Naive thymus-derived CD4-positive, alpha-beta T cell (primary cell): ENCODE measurements at regions not wholly inside any gene's neighbourhood (a gene's known extent, or its start where the extent isn't known, plus 50 kb on each side); places are given as distances from the start of the nearest gene placed in this dataset.

Experiments used
- ATAC-seq: fragments of 150-1000 bp; cut with Tn5 transposase; 2 replicates; pipeline ENCODE4 v1.10.0; 2021; ENCODE audit warnings: mild to moderate bottlenecking, moderate library complexity
- CTCF ChIA-PET: fragments of 350-600 bp; sonication (Branson Sonifier 250); formaldehyde crosslinking; loops from one replicate; lab custom pipeline; 2021; ENCODE audit warnings: antibody characterized with exemption; lab: Charles Lee
- POLR2A ChIA-PET: fragments of 350-600 bp; sonication (Branson Sonifier 250); formaldehyde crosslinking; loops from one replicate; lab custom pipeline; 2021; ENCODE audit warnings: antibody characterized with exemption, inconsistent platforms; lab: Charles Lee
- DNase-seq, 9 donors: peaks; one replicate each; pipeline versions ENCODE4 v3.0.0 to v3.0.0-alpha.2; 2020 to 2022; ENCODE audit warnings: mixed read lengths in 1 of 9
- H3K27ac ChIP-seq: one replicate; pipeline ENCODE4 v1.7.0; 2013; ENCODE audit warnings: mild to moderate bottlenecking, low read depth, low read length, moderate library complexity
- H3K27me3 ChIP-seq, 2 donors: one replicate each; pipeline ENCODE4 v1.7.0; 2013; ENCODE audit warnings: low read length in 2 of 2, mild to moderate bottlenecking in 2 of 2, moderate library complexity in 2 of 2; ENCODE audit not compliant: control insufficient read depth in 2 of 2, insufficient read depth in 2 of 2
- H3K36me3 ChIP-seq, 3 experiments: 1 replicate in 2 of 3; 2 replicates in 1 of 3; pipeline ENCODE4 v1.7.0; 2013; ENCODE audit warnings: low read length in 3 of 3, mild to moderate bottlenecking in 3 of 3, moderate library complexity in 1 of 3; ENCODE audit not compliant: insufficient read depth in 3 of 3, control insufficient read depth in 2 of 3
- H3K4me1 ChIP-seq, 2 donors: one replicate each; pipeline ENCODE4 v1.7.0; 2013; ENCODE audit warnings: low read length in 2 of 2, mild to moderate bottlenecking in 2 of 2, moderate library complexity in 1 of 2; ENCODE audit not compliant: control insufficient read depth in 2 of 2, insufficient read depth in 2 of 2
- H3K4me3 ChIP-seq: 2 replicates; pipeline ENCODE4 v1.7.0; 2013; ENCODE audit warnings: mild to moderate bottlenecking, low read length
- H3K9me3 ChIP-seq, 3 experiments: 1 replicate in 2 of 3; 2 replicates in 1 of 3; pipeline ENCODE4 v1.7.0; 2013; ENCODE audit warnings: low read length in 3 of 3; ENCODE audit not compliant: control insufficient read depth in 2 of 3
- H3K27ac Mint-ChIP-seq, 9 donors: one replicate each; pipeline ENCODE4 v1.8.0; 2020 to 2022; ENCODE audit warnings: mixed read lengths in 9 of 9, mild to moderate bottlenecking in 8 of 9, moderate library complexity in 5 of 9, inconsistent platforms in 2 of 9
- H3K27me3 Mint-ChIP-seq, 5 donors: one replicate each; pipeline ENCODE4 v1.8.0; 2021 to 2022; ENCODE audit warnings: mixed read lengths in 5 of 5, mild to moderate bottlenecking in 1 of 5
- H3K36me3 Mint-ChIP-seq, 5 donors: one replicate each; pipeline ENCODE4 v1.8.0; 2020 to 2022; ENCODE audit warnings: mixed read lengths in 5 of 5, mild to moderate bottlenecking in 3 of 5, inconsistent platforms in 1 of 5
- H3K4me1 Mint-ChIP-seq, 7 donors: one replicate each; pipeline ENCODE4 v1.8.0; 2020 to 2022; ENCODE audit warnings: mixed read lengths in 7 of 7, mild to moderate bottlenecking in 3 of 7, inconsistent platforms in 1 of 7
- H3K4me3 Mint-ChIP-seq, 10 donors: one replicate each; pipeline ENCODE4 v1.8.0; 2020 to 2022; ENCODE audit warnings: mild to moderate bottlenecking in 10 of 10, mixed read lengths in 10 of 10, moderate library complexity in 6 of 10, inconsistent platforms in 2 of 10
- H3K9me3 Mint-ChIP-seq, 11 donors: one replicate each; pipeline ENCODE4 v1.8.0; 2020 to 2022; ENCODE audit warnings: mixed read lengths in 11 of 11, mild to moderate bottlenecking in 4 of 11, inconsistent platforms in 1 of 11, moderate library complexity in 1 of 11
- intact Hi-C, 2 donors: fragments of 100-400 bp; cut with micrococcal nuclease; formaldehyde crosslinking; loops; one replicate each; pipeline ENCODE4 v1.15.1; 2023

DNA sequence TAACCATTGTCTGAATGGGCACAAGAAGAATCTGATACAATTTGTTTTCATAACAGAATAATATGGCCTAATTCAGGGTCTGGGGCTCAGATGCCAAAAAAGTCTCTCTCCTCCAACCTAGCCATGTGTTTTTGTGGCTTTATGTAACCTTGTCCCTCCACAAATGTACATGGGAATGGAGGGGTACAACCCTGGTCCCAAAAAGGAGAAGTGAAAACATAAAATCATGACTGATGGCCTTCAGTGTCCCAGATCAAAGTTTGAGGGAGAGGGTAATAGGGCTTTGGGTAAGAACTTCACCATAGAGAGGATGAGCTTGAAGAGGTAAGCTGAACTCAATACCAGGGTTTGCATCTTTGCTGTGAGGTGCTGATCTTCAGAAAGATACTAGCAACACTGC lies 136.3 kb upstream of the BACH2 start:
- Mint-ChIP-seq H3K4me1 (peaks cover 0 to 12% (median 0%) of the 10 kb centered on the region in 7 donors), H3K27me3 (no peaks in the 10 kb centered on the region), H3K4me3 (no peak overlapping the region), H3K27ac (no peak overlapping the region), H3K9me3 (peaks cover 6 to 44% (median 22%) of the 10 kb centered on the region in 11 donors), H3K36me3 (peaks cover 0 to 51% (median 11%) of the 10 kb centered on the region in 5 donors)
- H3K27ac ChIP-seq, result no peak overlapping the region
- no peaks in the 10 kb centered on the region for H3K36me3 ChIP-seq
- H3K9me3 ChIP-seq, result peaks cover 0 to 5% (median 0%) of the 10 kb centered on the region in 3 experiments
- DNase-seq, result no peak
- intact Hi-C loops, result no loop called here
- ATAC-seq, result no peak
- ChIA-PET CTCF (no interaction called here), POLR2A (interaction anchor here (1.3 kb wide), 1 partner anchor 16 kb away, joined by 4 read pairs; no protein-coding TSS in a partner anchor)
- H3K27me3 ChIP-seq, result no peaks in the 10 kb centered on the region
- H3K4me1 ChIP-seq, result no peaks in the 10 kb centered on the region
- no peak overlapping the region for H3K4me3 ChIP-seq

DNA sequence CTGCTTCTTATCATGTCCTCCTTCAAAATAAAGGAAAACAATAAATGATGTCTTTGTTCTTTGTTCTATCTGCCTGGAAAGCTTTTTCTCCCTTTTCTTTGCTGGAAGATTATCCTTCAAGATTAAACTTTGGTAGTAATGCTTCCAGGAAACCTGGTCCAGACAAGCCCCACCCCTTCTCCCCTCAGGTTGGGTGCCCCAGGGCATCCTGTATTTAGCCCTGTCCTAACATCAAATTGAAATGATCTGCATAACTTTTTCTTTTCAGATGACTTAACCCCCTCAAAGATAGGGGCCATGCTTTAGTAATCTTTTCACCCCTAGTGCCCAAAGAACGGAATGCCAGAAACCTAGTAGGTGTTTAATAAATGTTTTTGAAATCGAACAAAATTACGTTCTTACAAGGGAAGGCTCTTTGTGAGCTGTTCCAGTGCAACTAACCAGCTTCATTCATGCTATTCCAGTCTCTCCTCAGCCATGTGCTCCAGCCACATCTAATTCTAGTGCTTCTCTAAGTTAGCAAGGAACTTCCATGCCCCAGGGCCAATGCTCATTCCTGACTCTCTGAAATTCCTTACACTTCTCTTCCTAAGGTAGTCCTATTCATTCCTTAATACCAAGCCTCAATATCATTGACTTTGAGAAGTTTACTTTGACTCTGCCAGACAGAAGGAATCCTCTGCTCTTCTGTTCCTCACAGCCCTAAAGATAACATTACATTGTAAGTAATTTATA lies 135.6 kb upstream of the BACH2 start:
- POLR2A ChIA-PET, result interaction anchor here (1.3 kb wide), 1 partner anchor 15 kb away, joined by 4 read pairs; no protein-coding TSS in a partner anchor
- H3K36me3 ChIP-seq, result no peaks in the 10 kb centered on the region

DNA sequence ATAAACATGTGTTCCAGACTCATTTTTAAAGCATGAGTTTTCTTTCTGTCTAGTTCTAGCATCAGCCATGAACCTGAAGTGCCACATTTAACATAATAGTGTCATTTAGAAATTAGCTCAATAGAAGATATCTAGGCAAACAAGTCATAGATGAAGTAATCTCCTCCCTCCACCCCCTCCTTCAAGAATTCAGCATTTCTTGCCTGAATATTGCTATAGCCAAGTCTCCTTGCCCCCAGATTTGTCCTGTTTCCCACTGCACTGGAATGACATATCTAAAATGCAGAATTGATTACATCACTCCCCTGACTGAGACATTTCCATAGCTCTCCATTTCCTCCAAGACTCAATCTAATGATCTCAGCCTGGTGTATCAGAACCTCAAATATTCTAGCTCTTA lies 134.9 kb upstream of the BACH2 start:
- intact Hi-C loops, result no loop called here
- CTCF ChIA-PET, result no interaction called here
- no peaks in the 10 kb centered on the region for H3K27me3 Mint-ChIP-seq
- peaks cover 6 to 44% (median 20%) of the 10 kb centered on the region in 11 donors for H3K9me3 Mint-ChIP-seq
- H3K9me3 ChIP-seq, result peaks cover 0 to 5% (median 0%) of the 10 kb centered on the region in 3 experiments
- no peak overlapping the region for H3K27ac Mint-ChIP-seq
- no peak overlapping the region for H3K27ac ChIP-seq
- no peak overlapping the region for H3K4me3 ChIP-seq
- peaks cover 0 to 54% (median 11%) of the 10 kb centered on the region in 5 donors for H3K36me3 Mint-ChIP-seq
- ATAC-seq (no peak), DNase-seq (no peak)
- peaks cover 0 to 12% (median 0%) of the 10 kb centered on the region in 7 donors for H3K4me1 Mint-ChIP-seq
- H3K4me3 Mint-ChIP-seq, result no peak overlapping the region
- no peaks in the 10 kb centered on the region for H3K27me3 ChIP-seq
- POLR2A ChIA-PET, result interaction anchor here (1.6 kb wide), 1 partner anchor 13 kb away, joined by 3 read pairs; no protein-coding TSS in a partner anchor
- H3K4me1 ChIP-seq, result no peaks in the 10 kb centered on the region
- no peaks in the 10 kb centered on the region for H3K36me3 ChIP-seq

More for the DNA sequence above, 135.6 kb upstream of the BACH2 start:
- H3K4me1 Mint-ChIP-seq, result peaks cover 0 to 12% (median 0%) of the 10 kb centered on the region in 7 donors
- CTCF ChIA-PET, result no interaction called here
- H3K27me3 Mint-ChIP-seq, result no peaks in the 10 kb centered on the region
- no peaks in the 10 kb centered on the region for H3K4me1 ChIP-seq
- H3K27ac ChIP-seq, result no peak overlapping the region
- DNase-seq (no peak), ATAC-seq (no peak)
- H3K36me3 Mint-ChIP-seq, result peaks cover 0 to 51% (median 11%) of the 10 kb centered on the region in 5 donors
- no peak overlapping the region for H3K4me3 Mint-ChIP-seq
- H3K9me3 Mint-ChIP-seq, result peaks cover 6 to 44% (median 22%) of the 10 kb centered on the region in 11 donors
- no peak overlapping the region for H3K27ac Mint-ChIP-seq
- no peak overlapping the region for H3K4me3 ChIP-seq
- intact Hi-C loops, result no loop called here
- peaks cover 0 to 5% (median 0%) of the 10 kb centered on the region in 3 experiments for H3K9me3 ChIP-seq
- no peaks in the 10 kb centered on the region for H3K27me3 ChIP-seq

DNA sequence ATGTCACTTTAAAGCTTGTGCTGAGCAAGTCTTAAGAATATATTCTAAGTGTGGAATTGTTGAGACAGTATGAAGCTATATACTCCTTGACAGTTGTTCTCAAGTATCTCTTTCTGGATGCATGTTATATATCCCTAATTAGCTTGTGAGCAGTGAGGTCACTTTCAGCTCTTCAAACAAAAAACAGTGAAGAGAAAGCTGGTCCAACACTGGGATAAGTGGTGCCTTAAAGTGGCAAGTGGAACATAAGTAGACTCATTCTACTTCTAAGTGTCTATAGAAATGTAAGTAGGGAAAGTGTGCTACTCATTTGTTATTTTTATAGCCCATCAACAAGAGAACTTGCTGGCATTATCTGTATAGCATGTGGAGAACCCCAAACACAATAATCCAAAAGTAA lies 133.1 kb upstream of the BACH2 start:
- no peak overlapping the region for H3K27ac Mint-ChIP-seq
- Histone ChIP-seq H3K9me3 (peaks cover 0 to 5% (median 0%) of the 10 kb centered on the region in 3 experiments), H3K27ac (no peak overlapping the region), H3K36me3 (no peaks in the 10 kb centered on the region), H3K4me1 (peaks cover 0 to 2% of the 10 kb centered on the region in 2 donors), H3K27me3 (no peaks in the 10 kb centered on the region), H3K4me3 (no peak overlapping the region)
- intact Hi-C loops, result loop anchor here in 1 of 2 donors (5.0 kb wide), 1 partner anchor 37 kb away; no protein-coding TSS in a partner anchor
- ChIA-PET CTCF (interaction anchor here (0.6 kb wide), 1 partner anchor 423 kb away, joined by 3 read pairs; no protein-coding TSS in a partner anchor), POLR2A (interaction anchor here (0.9 kb wide), 1 partner anchor 28 kb away, joined by 3 read pairs; no protein-coding TSS in a partner anchor)
- peaks cover 0 to 58% (median 11%) of the 10 kb centered on the region in 5 donors for H3K36me3 Mint-ChIP-seq
- H3K4me3 Mint-ChIP-seq, result no peak overlapping the region
- ATAC-seq (no peak), DNase-seq (no peak)
- H3K4me1 Mint-ChIP-seq, result peaks cover 10 to 21% (median 14%) of the 10 kb centered on the region in 7 donors
- H3K9me3 Mint-ChIP-seq, result peaks cover 3 to 41% (median 19%) of the 10 kb centered on the region in 11 donors
- H3K27me3 Mint-ChIP-seq, result no peaks in the 10 kb centered on the region

DNA sequence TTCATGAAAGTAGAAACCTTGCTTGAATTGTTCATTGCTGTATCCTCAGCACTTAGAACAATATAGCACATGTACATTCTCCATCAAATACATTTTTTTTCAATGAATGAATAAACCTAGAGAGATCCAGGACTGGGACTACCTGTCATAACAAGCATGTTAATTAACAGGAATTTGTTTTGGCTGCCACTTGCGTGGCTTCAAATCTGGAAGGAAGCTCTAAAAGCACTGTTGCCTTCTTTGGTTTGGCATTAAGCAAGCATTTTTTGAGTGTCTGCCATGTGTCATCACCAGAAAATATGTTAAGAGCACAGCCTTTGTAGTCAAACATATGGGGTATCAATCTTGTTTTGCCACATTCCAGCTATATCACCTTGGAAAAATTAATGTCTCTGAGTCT lies 131.9 kb upstream of the BACH2 start:
- no peak overlapping the region for H3K27ac Mint-ChIP-seq
- H3K4me1 Mint-ChIP-seq, result peaks cover 12 to 28% (median 18%) of the 10 kb centered on the region in 7 donors
- H3K27me3 ChIP-seq, result no peaks in the 10 kb centered on the region
- intact Hi-C loops, result loop anchor here in 1 of 2 donors (5.0 kb wide), 1 partner anchor 36 kb away; no protein-coding TSS in a partner anchor
- ChIA-PET POLR2A (interaction anchor here (0.6 to 0.7 kb wide), 2 partner anchors 32 to 66 kb away, joined by 3 to 4 read pairs; no protein-coding TSS in a partner anchor), CTCF (no interaction called here)
- no peaks in the 10 kb centered on the region for H3K36me3 ChIP-seq
- no peak overlapping the region for H3K4me3 ChIP-seq
- ATAC-seq, result no peak
- H3K27me3 Mint-ChIP-seq, result no peaks in the 10 kb centered on the region
- H3K36me3 Mint-ChIP-seq, result peaks cover 0 to 50% (median 7%) of the 10 kb centered on the region in 5 donors
- H3K4me3 Mint-ChIP-seq, result no peak overlapping the region
- no peak overlapping the region for H3K27ac ChIP-seq
- no peak for DNase-seq
- H3K9me3 ChIP-seq, result no peaks in the 10 kb centered on the region
- H3K4me1 ChIP-seq, result peaks cover 0 to 10% of the 10 kb centered on the region in 2 donors
- H3K9me3 Mint-ChIP-seq, result peaks cover 3 to 35% (median 15%) of the 10 kb centered on the region in 11 donors

DNA sequence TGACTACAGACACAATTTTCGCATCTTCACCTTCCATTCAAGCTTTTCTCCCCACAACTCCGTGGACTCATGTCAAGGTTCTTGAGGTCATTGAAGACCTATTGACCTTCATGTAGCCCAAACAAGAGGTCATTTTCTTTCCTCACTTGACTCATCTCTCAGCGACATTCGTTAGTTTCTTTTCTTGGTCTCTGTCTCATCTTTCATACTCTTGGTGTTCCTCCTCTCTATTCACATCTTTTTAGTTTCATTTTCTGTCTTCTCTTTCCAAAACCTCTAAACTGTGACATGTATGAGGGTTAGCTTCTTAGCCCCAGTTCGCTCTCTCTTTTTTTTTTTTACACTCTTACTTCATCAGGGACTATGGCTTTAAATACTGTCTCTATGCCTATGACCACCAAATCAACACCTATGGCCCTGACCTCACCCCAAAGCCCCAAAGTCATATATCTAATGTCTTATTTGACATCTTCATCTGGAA lies 128.6 kb upstream of the BACH2 start:
- Histone ChIP-seq H3K27me3 (no peaks in the 10 kb centered on the region), H3K4me3 (peak overlapping the region; percentile 32), H3K9me3 (no peaks in the 10 kb centered on the region), H3K36me3 (no peaks in the 10 kb centered on the region), H3K27ac (peak overlapping the region; percentile 53), H3K4me1 (peaks cover 0 to 10% of the 10 kb centered on the region in 2 donors)
- DNase-seq (peak in 6 of 9 donors; percentile 19 to 47 (median 42)), ATAC-seq (peak; percentile 86)
- Mint-ChIP-seq H3K27ac (peak overlapping the region; percentile 87 to 97 (median 92)), H3K36me3 (peaks cover 0 to 24% (median 5%) of the 10 kb centered on the region in 5 donors), H3K27me3 (no peaks in the 10 kb centered on the region), H3K4me3 (peak overlapping the region; percentile 63 to 85 (median 78)), H3K4me1 (peaks cover 12 to 25% (median 18%) of the 10 kb centered on the region in 7 donors), H3K9me3 (peaks cover 3 to 15% (median 9%) of the 10 kb centered on the region in 11 donors)
- POLR2A ChIA-PET, result interaction anchor here (1.0 to 4.8 kb wide), 7 partner anchors 11 to 484 kb away, joined by 3 to 29 read pairs (median 3); no protein-coding TSS in a partner anchor
- CTCF ChIA-PET, result interaction anchor here (0.6 to 1.5 kb wide), 3 partner anchors 32 to 596 kb away, joined by 3 to 6 read pairs (median 3); partner anchors contain the start of gene CASP8AP2
- intact Hi-C loops, result loop anchor here (1.0 to 5.0 kb wide), 8 partner anchors 11 to 48 kb away; no protein-coding TSS in a partner anchor
